HG03066 (cell line): ENCODE measurements at regions not wholly inside any gene's neighbourhood (a gene's known extent, or its start where the extent isn't known, plus 50 kb on each side); places are given as distances from the start of the nearest gene placed in this dataset.

Experiments
- ATAC-seq: cut with Tn5 transposase; IDR thresholded peaks from one replicate; pipeline ENCODE4 v1.9.1; 2021; ENCODE audit warnings: low read depth; ENCODE audit not compliant: unreplicated experiment

DNA sequence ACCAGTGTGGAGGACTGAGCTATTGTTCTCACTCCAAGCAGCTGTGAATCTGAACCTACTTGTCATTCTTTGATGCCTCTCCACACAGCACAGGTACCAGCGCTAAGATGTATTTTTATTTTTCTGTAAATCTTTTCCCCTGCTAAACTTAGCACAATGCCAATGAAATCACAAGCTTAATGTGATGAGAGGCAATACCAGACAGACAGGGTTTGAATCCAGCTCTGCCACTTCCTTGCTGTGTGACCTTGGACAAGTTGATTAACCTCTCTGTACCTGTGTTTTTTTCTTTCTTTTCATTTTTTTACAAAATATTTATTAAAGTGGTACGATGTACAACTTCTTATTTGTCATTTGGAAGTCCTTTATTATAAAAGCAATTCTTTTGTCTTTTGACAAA, 757.6 kb downstream of the MED13L start:
- ATAC-seq = no peak

GRCh38 chr12:115519359-115519758, 758.1 kb downstream of the MED13L start:
- no peak for ATAC-seq

DNA sequence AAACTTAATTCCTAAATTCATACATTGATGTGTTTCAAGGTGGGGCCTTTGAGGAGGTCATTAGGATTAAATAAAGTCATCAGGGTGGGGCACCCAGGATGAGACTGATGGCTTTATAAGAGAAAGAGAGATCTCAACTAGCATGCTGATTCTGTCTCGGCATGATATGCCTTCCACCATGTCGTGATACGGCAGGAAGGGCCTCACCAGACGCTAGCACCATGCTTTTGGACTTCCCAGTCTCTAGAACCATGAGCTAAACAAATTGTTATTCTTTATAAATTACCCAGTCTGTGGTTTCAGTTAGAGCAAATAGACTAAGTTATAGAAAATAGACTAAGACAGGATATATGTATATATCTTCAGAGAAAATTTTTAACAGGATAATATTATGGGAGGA, 759.6 kb downstream of the MED13L start:
- ATAC-seq = no peak

DNA sequence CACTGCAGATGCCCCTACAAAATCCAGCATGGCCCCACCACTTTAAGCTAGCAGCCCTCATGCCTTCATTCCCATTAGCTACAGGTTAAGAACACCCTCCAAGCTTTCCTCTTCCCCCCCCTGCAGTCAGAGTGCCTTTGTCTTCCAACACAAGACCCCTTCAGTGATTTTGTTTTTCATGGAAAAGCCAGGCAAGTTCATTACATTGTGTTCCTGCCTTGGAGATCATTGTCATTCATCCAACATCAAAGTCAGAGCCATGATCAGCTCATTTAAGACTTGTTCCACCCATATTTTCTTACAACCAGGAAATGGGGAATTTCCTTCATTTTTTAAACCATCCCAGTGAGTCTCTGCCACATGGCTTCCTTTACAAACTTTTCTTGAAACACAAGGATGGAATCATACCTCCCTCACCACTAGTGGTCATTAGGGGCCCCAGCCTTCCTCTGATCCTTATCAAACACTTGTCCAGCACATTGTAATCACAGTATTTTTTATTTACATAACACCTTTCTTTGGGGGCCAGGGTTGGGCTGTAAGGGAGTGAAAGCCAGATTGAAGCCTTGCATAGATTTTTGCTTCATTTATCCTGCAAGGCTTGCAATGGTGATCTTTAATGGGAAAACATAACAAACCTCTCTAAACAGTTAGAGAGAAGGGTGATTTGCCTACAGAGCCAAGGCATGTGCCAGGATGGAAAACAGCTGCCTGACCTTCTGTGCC, 765.3 kb downstream of the MED13L start:
- no peak for ATAC-seq

DNA sequence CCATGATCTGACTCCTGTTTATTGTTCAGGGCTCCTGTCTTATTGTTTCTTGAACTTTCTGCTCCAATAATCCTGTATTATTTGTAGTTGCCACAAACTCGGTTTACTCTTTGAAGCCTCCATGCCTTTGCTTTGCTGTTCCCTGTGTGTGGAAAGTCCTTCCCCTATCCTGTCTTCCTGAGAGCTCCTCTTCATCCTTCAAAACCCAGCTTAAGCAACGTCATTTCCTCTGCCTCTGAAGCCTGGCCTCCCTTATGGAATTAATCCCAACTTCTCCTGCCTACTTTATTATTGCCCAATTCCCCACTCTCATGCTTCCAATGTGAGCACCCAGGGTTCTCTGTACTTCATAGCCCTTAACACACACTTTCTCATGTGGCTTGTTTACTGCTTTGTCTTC, 766.2 kb downstream of the MED13L start:
- no peak for ATAC-seq

DNA sequence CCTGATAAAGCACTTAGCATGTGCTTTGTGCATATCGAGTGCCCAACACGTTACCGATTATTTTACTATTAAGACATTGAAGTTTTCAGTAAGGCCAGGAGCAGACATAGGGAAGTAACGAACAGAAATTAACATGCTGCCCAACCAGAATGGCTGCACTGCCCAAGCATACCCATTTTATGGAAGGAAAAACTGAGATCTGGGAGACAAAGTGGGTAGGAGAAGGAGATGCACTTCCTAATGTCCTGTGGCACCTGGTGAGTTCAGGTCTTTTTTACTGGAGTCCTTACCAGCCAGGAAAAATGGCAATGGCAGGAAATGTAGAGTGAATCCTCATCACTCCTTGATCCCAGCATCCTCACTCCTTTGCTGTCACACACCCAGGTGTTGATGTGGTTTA, 768.5 kb downstream of the MED13L start:
- no peak for ATAC-seq

DNA sequence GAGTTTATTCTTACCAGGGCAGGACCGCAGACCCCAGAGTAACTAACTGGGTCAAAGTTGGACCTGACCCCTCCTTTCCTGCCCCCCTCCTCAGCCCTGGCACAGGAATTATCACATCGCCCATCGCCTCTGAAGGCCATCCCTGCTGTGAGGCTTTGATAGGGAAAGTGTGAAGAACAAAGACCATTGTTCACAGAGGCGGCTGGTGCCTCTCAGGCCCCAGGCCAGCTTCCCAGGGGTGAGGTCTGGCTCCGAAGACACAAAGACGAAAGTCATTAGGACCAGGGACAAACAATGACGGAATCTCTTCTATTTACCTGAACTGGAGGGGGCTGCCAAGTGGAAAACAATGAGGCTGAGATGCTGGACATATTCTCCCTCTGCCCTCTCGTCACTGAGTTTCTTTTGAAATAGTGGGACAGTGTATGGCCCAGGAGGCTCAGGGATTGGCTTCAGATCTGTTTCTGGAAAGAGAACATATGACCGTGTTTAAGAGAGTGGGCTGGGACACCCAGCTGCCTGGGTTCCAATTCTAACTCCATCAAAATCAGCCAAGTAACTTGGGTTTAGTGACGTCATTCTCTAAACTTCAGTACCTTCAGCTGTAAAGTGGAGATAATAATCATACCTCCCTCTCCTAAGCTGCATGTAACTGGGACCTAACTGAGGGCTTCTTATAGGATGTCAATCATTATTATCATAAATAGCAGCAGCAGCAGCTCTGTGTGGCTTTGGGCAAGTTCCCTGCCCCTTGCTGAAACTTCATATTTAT, 769.4 kb downstream of the MED13L start:
- no peak for ATAC-seq

- no peak for ATAC-seq
Observed at GRCh38 chr12:115507560-115507889, 770.0 kb downstream of the MED13L start.

DNA sequence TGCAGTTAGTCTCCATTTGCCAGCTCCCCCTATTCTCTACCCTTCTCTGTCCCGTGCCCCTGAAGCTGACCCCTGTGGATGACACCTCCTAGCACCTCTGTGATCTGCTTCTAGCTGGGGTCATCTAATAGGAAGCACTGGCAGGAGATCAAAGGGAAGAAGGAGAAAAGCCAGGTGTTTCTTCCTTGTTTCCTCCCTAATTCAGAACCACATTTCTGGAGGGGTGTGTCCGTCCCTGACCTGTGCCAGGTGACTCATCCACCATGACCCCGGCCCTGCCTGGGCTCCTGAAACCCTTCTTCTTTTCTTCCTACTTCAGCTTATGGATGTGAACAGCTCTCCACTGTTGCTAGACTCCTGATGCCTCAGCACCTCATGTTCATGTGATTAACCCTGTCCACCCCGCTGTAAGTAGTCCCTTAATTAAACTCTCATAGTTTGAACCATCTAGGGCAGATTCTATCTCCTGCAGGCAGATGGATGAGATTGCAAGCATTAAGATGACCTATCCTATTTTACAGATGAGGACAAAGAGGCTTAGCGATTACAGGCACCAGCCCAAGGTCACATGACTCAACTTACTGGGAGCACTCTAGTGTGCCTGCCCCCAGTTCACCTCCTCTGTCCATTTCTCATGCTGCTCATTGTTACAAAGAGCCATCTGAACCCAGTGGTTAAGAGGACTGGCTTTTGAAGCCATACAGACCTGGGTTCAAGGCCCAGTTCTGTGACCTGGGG, 770.5 kb downstream of the MED13L start:
- no peak for ATAC-seq

- ATAC-seq = peak; percentile 65
Observed at GRCh38 chr12:115504306-115505290, 772.9 kb downstream of the MED13L start.

- ATAC-seq = no peak
Observed at GRCh38 chr12:115500872-115501271, 776.6 kb downstream of the MED13L start.

- ATAC-seq = no peak
Observed at GRCh38 chr12:115495300-115495699, 782.2 kb downstream of the MED13L start.

- ATAC-seq = no peak
Observed at GRCh38 chr12:115492553-115492952, 784.9 kb downstream of the MED13L start.

GRCh38 chr12:115491511-115492250, 785.8 kb downstream of the MED13L start:
- ATAC-seq = no peak

DNA sequence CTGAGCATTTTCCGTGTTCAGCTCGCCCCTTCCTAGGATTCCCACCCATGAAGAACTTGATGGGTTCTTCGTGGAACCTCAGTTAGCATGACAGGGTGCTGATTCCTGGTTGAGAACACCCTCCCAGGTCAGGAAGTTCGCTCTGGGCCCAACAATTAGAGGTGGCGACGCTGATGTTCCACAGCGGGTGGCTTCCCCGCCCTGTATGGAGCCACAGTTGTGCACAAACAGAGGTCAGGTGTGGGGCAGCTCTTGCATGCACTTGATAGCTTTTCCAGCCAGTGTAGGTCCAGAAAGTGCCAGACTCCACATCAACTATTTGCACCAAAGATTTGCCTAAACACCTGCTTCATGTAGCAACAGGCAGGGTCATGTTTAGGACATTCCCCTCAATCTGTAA, 788.2 kb downstream of the MED13L start:
- no peak for ATAC-seq

DNA sequence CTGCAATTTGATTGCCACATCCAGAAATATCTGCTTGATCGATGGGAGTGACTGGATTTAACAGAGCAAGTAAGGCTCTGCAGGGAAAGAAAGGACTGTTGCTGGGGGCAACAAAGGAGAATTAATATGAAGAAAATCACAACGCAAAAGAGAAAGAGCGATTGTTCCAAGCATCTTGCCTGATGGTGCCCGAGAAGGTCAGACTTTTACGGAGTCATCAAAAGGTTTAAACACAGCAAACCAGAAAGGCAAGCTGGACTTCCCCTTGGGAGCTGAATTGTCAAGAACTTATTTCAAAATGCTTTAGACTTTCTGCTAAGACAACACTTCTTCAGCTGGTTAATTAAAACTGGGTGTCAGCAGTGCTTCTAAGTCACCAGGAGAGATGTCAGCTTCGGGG, 791.5 kb downstream of the MED13L start:
- ATAC-seq = no peak

GRCh38 chr12:115485503-115485902, 792.0 kb downstream of the MED13L start:
- no peak for ATAC-seq

GRCh38 chr12:115482943-115483342, 794.5 kb downstream of the MED13L start:
- ATAC-seq = no peak

DNA sequence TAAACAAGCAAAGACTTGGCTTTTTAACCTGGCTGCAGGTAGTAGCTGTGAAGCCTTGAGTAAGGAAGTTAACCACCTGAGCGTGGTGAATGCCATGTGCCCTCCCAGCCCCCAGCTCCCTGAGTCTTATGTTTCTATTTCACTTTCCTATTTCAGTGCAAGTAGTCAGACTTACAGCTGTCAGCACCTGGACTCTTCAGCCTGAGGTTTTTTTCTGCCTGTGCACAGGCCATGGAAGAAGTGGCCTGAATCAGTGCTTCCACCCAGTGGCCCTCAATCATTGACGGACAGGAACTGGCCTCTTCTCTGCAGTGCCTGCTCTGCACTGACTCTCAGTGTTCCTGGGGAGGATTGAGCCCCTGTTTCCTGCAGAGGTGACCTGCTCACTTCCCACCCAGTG, 796.4 kb downstream of the MED13L start:
- no peak for ATAC-seq

GRCh38 chr12:115478505-115478904, 794.5 kb upstream of the TBX3 start:
- no peak for ATAC-seq
